ENCODE measurements at regions not wholly inside any gene's neighbourhood (a gene's known extent, or its start where the extent isn't known, plus 50 kb on each side); places are given as distances from the start of the nearest gene placed in this dataset.

DNA sequence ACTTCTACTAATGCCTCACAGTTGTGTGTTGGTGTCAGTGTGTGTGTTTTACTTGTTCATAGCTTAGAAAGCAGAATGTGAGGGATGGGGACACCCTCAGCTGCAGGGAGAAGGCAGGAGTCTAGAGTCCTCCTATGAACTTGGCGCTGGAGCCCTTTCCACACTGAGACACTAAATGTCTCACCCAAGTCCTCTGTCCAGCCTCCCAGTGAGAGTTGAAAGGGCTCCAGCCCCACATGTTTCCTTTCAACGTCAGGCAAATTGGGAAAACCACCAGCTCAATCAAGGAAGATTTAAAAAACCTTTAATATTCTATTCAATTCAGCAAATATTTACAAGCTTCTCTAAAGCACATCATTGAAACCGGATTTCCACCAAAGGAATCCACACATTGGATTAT, 167.6 kb upstream of the MSX2 start:
- no peak for TF ChIP-seq CTCF (IDR thresholded peaks at IDR 0.05; ENCODE audit: insufficient read depth, low read length)
- TF ChIP-seq POLR2AphosphoS5 (IDR thresholded peaks at IDR 0.05; ENCODE audit: low read depth): no peak
- no peak for TF ChIP-seq GABPA (IDR thresholded peaks at IDR 0.05; ENCODE audit: low read depth)
- TF ChIP-seq, protein P1, sequence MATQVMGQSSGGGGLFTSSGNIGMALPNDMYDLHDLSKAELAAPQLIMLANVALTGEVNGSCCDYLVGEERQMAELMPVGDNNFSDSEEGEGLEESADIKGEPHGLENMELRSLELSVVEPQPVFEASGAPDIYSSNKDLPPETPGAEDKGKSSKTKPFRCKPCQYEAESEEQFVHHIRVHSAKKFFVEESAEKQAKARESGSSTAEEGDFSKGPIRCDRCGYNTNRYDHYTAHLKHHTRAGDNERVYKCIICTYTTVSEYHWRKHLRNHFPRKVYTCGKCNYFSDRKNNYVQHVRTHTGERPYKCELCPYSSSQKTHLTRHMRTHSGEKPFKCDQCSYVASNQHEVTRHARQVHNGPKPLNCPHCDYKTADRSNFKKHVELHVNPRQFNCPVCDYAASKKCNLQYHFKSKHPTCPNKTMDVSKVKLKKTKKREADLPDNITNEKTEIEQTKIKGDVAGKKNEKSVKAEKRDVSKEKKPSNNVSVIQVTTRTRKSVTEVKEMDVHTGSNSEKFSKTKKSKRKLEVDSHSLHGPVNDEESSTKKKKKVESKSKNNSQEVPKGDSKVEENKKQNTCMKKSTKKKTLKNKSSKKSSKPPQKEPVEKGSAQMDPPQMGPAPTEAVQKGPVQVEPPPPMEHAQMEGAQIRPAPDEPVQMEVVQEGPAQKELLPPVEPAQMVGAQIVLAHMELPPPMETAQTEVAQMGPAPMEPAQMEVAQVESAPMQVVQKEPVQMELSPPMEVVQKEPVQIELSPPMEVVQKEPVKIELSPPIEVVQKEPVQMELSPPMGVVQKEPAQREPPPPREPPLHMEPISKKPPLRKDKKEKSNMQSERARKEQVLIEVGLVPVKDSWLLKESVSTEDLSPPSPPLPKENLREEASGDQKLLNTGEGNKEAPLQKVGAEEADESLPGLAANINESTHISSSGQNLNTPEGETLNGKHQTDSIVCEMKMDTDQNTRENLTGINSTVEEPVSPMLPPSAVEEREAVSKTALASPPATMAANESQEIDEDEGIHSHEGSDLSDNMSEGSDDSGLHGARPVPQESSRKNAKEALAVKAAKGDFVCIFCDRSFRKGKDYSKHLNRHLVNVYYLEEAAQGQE (IDR thresholded peaks at IDR 0.05; ENCODE audit: insufficient replicate concordance, low read depth): no peak
